Trophoblast cell (in vitro differentiated cells and primary cell): ENCODE measurements at regions not wholly inside any gene's neighbourhood (a gene's known extent, or its start where the extent isn't known, plus 50 kb on each side); places are given as distances from the start of the nearest gene placed in this dataset.

Experiments used
- DNase-seq, 2 donors: peaks; one replicate each; pipeline ENCODE4 v3.0.0-alpha.2; 2016
- H2AFZ ChIP-seq: 2 replicates; pipeline ENCODE4 v1.6.1; 2013; ENCODE audit warnings: low read length, moderate library complexity, mild to moderate bottlenecking; ENCODE audit not compliant: insufficient read depth, poor library complexity
- H2AK5ac ChIP-seq: 2 replicates; pipeline ENCODE4 v1.6.1; 2013; ENCODE audit warnings: mild to moderate bottlenecking, low read length
- H2BK120ac ChIP-seq: 2 replicates; pipeline ENCODE4 v1.6.1; 2013; ENCODE audit warnings: low read length, mild to moderate bottlenecking, moderate library complexity; ENCODE audit not compliant: insufficient read depth, poor library complexity
- H2BK12ac ChIP-seq: 2 replicates; pipeline ENCODE4 v1.6.1; 2013; ENCODE audit warnings: mild to moderate bottlenecking, low read length, moderate library complexity
- H2BK5ac ChIP-seq: 2 replicates; pipeline ENCODE4 v1.6.1; 2013; ENCODE audit warnings: low read length, low read depth, moderate library complexity, mild to moderate bottlenecking; ENCODE audit not compliant: poor library complexity
- H3K14ac ChIP-seq: 2 replicates; pipeline ENCODE4 v1.6.1; 2013; ENCODE audit warnings: mild to moderate bottlenecking, low read length
- H3K18ac ChIP-seq: 2 replicates; pipeline ENCODE4 v1.6.1; 2013; ENCODE audit warnings: mild to moderate bottlenecking, low read length
- H3K23ac ChIP-seq: 2 replicates; pipeline ENCODE4 v1.6.1; 2013; ENCODE audit warnings: low read length
- H3K27ac ChIP-seq: 2 replicates; pipeline ENCODE4 v1.5.1; 2013; ENCODE audit warnings: low read depth, mild to moderate bottlenecking, inconsistent platforms, low read length, moderate library complexity
- H3K27me3 ChIP-seq: 2 replicates; pipeline ENCODE4 v1.6.1; 2013; ENCODE audit warnings: inconsistent platforms, mild to moderate bottlenecking, low read length, moderate library complexity; ENCODE audit not compliant: insufficient read depth
- H3K36me3 ChIP-seq, 2 experiments: 1 replicate in 1 of 2; 2 replicates in 1 of 2; pipeline ENCODE4 v1.6.1; 2013; ENCODE audit warnings: low read length in 2 of 2, mild to moderate bottlenecking in 2 of 2, moderate library complexity in 1 of 2; ENCODE audit not compliant: insufficient read depth in 2 of 2, control insufficient read depth in 1 of 2
- H3K4ac ChIP-seq: 2 replicates; pipeline ENCODE4 v1.6.1; 2013; ENCODE audit warnings: low read depth, mild to moderate bottlenecking, low read length, moderate library complexity
- H3K4me1 ChIP-seq, 2 experiments: 1 replicate in 1 of 2; 2 replicates in 1 of 2; pipeline ENCODE4 v1.6.1; 2013; ENCODE audit warnings: low read length in 2 of 2, mild to moderate bottlenecking in 2 of 2, moderate library complexity in 1 of 2; ENCODE audit not compliant: insufficient read depth in 2 of 2, control insufficient read depth in 1 of 2
- H3K4me2 ChIP-seq: 2 replicates; pipeline ENCODE4 v1.6.1; 2013; ENCODE audit warnings: inconsistent platforms, mild to moderate bottlenecking, low read length, moderate library complexity
- H3K4me3 ChIP-seq: 2 replicates; pipeline ENCODE4 v1.5.1; 2013; ENCODE audit warnings: mild to moderate bottlenecking, low read depth, low read length, inconsistent platforms
- H3K79me1 ChIP-seq: one replicate; pipeline ENCODE4 v1.6.1; 2013; ENCODE audit warnings: low read length
- H3K79me2 ChIP-seq: 2 replicates; pipeline ENCODE4 v1.6.1; 2013; ENCODE audit warnings: low read length, mild to moderate bottlenecking; ENCODE audit not compliant: control insufficient read depth, insufficient read depth, poor library complexity
- H3K9ac ChIP-seq: 2 replicates; pipeline ENCODE4 v1.6.1; 2013; ENCODE audit warnings: mild to moderate bottlenecking, low read length
- H3K9me3 ChIP-seq: 2 replicates; pipeline ENCODE4 v1.6.1; 2013; ENCODE audit warnings: low read depth, mild to moderate bottlenecking, control low read depth, inconsistent platforms, low read length; ENCODE audit not compliant: insufficient read depth
- H4K12ac ChIP-seq: 2 replicates; pipeline ENCODE4 v1.6.1; 2013; ENCODE audit warnings: low read depth, mild to moderate bottlenecking, low read length, moderate library complexity
- H4K8ac ChIP-seq: 2 replicates; pipeline ENCODE4 v1.6.1; 2013; ENCODE audit warnings: low read depth, mild to moderate bottlenecking, low read length, moderate library complexity
- H4K91ac ChIP-seq: one replicate; pipeline ENCODE4 v1.6.1; 2013; ENCODE audit warnings: low read depth, mild to moderate bottlenecking, low read length, moderate library complexity
- WGBS: extraction: QIAGEN DNeasy Blood & Tissue Kit; methylation state at CpG from one replicate; pipeline ENCODE4 v1.1.7; 2013; ENCODE audit warnings: missing lambda C conversion rate; ENCODE audit not compliant: insufficient read length, insufficient coverage; ENCODE audit errors: extremely low coverage; 5-methylcytosine and 5-hydroxymethylcytosine counted together

DNA sequence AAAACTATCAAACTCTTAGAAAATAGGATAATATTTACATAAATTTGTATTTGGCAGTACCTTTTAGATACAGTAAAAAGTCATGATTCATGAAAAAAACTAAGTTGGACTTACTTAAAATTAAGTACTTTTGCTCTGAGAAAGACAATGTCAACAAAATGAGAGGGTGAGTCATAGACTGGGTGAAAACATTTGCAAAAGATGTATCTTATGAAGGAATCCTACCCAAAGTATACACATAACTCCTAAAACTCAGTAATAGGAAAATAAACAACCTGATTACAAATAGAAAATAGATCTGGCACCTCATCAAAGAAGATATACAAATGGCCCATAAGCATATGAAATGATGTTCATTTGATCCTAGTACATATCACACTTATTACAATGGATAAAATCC is 1154.6 kb downstream of the JRKL start:
- DNase-seq: no peak
- no peak overlapping the region for H3K4ac ChIP-seq

DNA sequence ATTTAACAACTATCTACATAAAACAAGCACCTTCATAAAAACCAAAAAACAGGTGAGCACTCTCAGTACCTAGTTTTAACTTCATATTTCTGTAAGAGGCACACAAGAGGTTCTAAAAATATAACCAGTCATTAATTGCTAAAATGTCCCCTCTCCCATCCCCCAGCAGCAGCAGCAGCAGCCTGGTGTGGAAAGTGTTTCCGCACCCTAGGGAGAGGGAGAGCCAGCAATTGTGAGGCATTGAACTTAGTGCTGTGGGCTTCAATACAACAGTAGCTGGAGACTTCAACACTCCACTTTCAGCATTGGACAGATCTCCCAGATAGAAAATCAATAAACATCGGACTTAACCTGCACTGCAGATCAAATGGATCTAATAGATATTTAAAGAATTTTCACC is 1158.5 kb downstream of the JRKL start:
- Histone ChIP-seq H3K4me1 (no peaks in the 10 kb centered on the region), H3K4me2 (no peak overlapping the region), H3K4me3 (no peak overlapping the region), H3K9me3 (no peaks in the 10 kb centered on the region), H3K23ac (no peak overlapping the region), H2AFZ (no peak overlapping the region), H3K79me2 (no peaks in the 10 kb centered on the region), H3K79me1 (no peaks in the 10 kb centered on the region), H3K14ac (no peak overlapping the region), H2BK120ac (no peak overlapping the region), H2AK5ac (no peak overlapping the region), H4K8ac (no peak overlapping the region), H4K91ac (no peak overlapping the region), H3K27me3 (no peaks in the 10 kb centered on the region), H3K27ac (no peak overlapping the region), H3K9ac (no peak overlapping the region), H4K12ac (no peak overlapping the region), H3K18ac (no peak overlapping the region), H2BK5ac (no peak overlapping the region), H2BK12ac (no peak overlapping the region), H3K4ac (no peak overlapping the region), H3K36me3 (no peaks in the 10 kb centered on the region)
- no CpG with 5 or more reads among the region's 2 CpGs for WGBS
- DNase-seq: no peak

More for the DNA sequence above, 1154.6 kb downstream of the JRKL start:
- H3K23ac ChIP-seq: no peak overlapping the region
- H4K8ac ChIP-seq: no peak overlapping the region
- no peaks in the 10 kb centered on the region for H3K9me3 ChIP-seq
- no peak overlapping the region for H3K4me3 ChIP-seq
- H3K27me3 ChIP-seq: no peaks in the 10 kb centered on the region
- H3K79me2 ChIP-seq: no peaks in the 10 kb centered on the region
- no peak overlapping the region for H3K18ac ChIP-seq
- H3K27ac ChIP-seq: no peak overlapping the region
- no peaks in the 10 kb centered on the region for H3K79me1 ChIP-seq
- H2BK120ac ChIP-seq: no peak overlapping the region
- no peak overlapping the region for H3K4me2 ChIP-seq
- no peak overlapping the region for H2BK5ac ChIP-seq
- no peaks in the 10 kb centered on the region for H3K4me1 ChIP-seq
- no peak overlapping the region for H2AK5ac ChIP-seq
- no peak overlapping the region for H2AFZ ChIP-seq
- no peak overlapping the region for H3K9ac ChIP-seq
- H2BK12ac ChIP-seq: no peak overlapping the region
- H4K91ac ChIP-seq: no peak overlapping the region
- no peak overlapping the region for H3K14ac ChIP-seq
- no peaks in the 10 kb centered on the region for H3K36me3 ChIP-seq
- H4K12ac ChIP-seq: no peak overlapping the region

DNA sequence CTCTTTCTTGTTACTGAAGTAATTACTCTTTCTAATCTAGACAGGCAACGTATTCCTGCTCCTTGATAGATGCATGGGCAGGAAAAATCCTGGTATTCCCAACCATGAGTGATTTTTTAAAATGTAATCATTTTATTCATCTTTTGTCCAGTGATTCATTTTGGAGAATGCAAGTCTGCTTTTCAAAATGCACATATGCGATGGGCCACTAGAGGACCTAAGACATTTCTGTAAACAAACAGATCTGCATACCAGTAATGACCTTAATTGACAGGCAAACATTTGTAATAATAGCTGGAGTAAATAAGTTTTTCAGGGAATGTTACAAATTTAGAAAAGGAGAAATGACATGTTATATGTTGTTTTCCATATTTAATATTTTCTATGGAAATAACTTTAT is 1167.6 kb downstream of the JRKL start:
- Histone ChIP-seq H3K4me2 (no peak overlapping the region), H4K91ac (no peak overlapping the region), H3K4me1 (no peaks in the 10 kb centered on the region), H4K12ac (no peak overlapping the region), H3K79me1 (no peaks in the 10 kb centered on the region), H3K9ac (no peak overlapping the region), H2BK5ac (no peak overlapping the region), H3K23ac (no peak overlapping the region), H3K4me3 (no peak overlapping the region), H2BK120ac (no peak overlapping the region), H3K27me3 (no peaks in the 10 kb centered on the region), H3K14ac (no peak overlapping the region), H3K27ac (no peak overlapping the region), H2AK5ac (no peak overlapping the region), H2AFZ (no peak overlapping the region), H3K18ac (no peak overlapping the region), H3K9me3 (no peaks in the 10 kb centered on the region), H3K36me3 (no peaks in the 10 kb centered on the region), H2BK12ac (no peak overlapping the region), H3K4ac (no peak overlapping the region), H4K8ac (no peak overlapping the region), H3K79me2 (no peaks in the 10 kb centered on the region)
- DNase-seq: peak in 1 of 2 donors; percentile 21
- WGBS: no CpG with 5 or more reads among the region's 2 CpGs

DNA sequence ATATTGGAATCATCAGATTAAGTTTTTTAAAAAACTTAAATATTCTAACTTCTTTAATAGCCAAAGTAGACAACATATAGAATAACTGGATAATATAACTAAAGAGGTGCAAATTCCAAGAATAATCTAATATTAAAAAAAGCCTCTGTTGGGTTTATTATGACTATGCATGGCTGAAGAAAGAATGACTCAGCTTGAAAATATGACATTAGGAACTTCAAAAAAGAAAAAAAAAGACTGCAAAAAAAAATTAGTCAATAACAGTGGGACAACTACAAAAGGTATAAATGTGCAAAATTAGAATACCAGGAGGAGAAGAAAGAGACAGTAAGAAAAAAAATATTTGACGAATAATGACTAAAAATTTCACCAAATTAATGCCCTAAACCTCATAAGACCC is 1178.0 kb downstream of the JRKL start:
- WGBS: no CpG with 5 or more reads among the region's 1 CpG

More for the DNA sequence above, 1178.0 kb downstream of the JRKL start:
- Histone ChIP-seq H3K4me3 (no peak overlapping the region), H4K91ac (no peak overlapping the region), H2BK12ac (no peak overlapping the region), H2BK5ac (no peak overlapping the region), H3K4me2 (no peak overlapping the region), H3K4ac (no peak overlapping the region), H3K36me3 (no peaks in the 10 kb centered on the region), H3K27ac (no peak overlapping the region), H3K79me1 (no peaks in the 10 kb centered on the region), H4K8ac (no peak overlapping the region), H3K79me2 (no peaks in the 10 kb centered on the region), H4K12ac (no peak overlapping the region), H2AK5ac (no peak overlapping the region), H3K4me1 (no peaks in the 10 kb centered on the region), H2AFZ (no peak overlapping the region), H3K23ac (no peak overlapping the region), H2BK120ac (no peak overlapping the region), H3K27me3 (no peaks in the 10 kb centered on the region), H3K9ac (no peak overlapping the region), H3K14ac (no peak overlapping the region), H3K9me3 (peaks cover 2% of the 10 kb centered on the region), H3K18ac (no peak overlapping the region)
- DNase-seq: peak in 1 of 2 donors; percentile 5
